ENCODE measurements at regions not wholly inside any gene's neighbourhood (a gene's known extent, or its start where the extent isn't known, plus 50 kb on each side); places are given as distances from the start of the nearest gene placed in this dataset.

DNA sequence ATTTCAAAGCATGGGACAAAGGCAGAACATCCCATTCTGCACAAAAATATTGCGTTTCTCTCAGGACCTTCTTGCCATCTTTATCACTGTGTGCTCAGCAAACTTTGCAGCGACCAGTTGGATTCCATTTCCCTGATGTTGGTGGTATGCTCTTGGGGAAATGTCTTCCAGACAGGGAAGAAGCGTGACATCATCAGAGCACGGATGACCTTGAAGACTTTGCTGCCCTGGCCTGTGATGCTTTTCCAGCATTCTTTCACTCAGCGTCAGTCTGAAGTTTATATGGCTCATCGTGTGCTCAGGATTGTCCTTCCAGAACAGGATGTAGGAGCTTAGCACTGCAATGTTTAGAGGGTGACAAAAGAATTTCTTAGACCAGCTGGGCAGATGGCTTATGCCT is 131.4 kb upstream of the F3 start:
- no peak for TF ChIP-seq EZH2phosphoT487 (IDR thresholded peaks at IDR 0.05; ENCODE audit: borderline replicate concordance)
- no peak overlapping the region for H2AFZ ChIP-seq (ENCODE audit: low read length)
- no peaks in the 10 kb centered on the region for H3K79me2 ChIP-seq (ENCODE audit: insufficient read depth, low read length)
- H3K4me1 ChIP-seq (ENCODE audit: insufficient read depth, low read length, poor library complexity, severe bottlenecking), result peaks cover 21% of the 10 kb centered on the region
- H3K36me3 ChIP-seq (ENCODE audit: insufficient read depth, low read length), result no peaks in the 10 kb centered on the region
- H3K9me3 ChIP-seq (ENCODE audit: insufficient read depth, low read depth, low read length), result no peaks in the 10 kb centered on the region
- H3F3A ChIP-seq (ENCODE audit: low read depth), result no peaks in the 10 kb centered on the region
- H3K27me3 ChIP-seq (ENCODE audit: insufficient read depth, low read length, poor library complexity, severe bottlenecking), result no peaks in the 10 kb centered on the region
- H3K9me2 ChIP-seq (replicated peaks; ENCODE audit: low read depth, low read length), result no peaks in the 10 kb centered on the region
- H4K20me1 ChIP-seq (ENCODE audit: insufficient read depth, low read length, poor library complexity, severe bottlenecking), result no peaks in the 10 kb centered on the region
- no peak overlapping the region for H3K9ac ChIP-seq (ENCODE audit: low read depth, low read length, poor library complexity, severe bottlenecking)
- H3K4me3 ChIP-seq (ENCODE audit: low read length, poor library complexity, severe bottlenecking), result no peak overlapping the region
- H3K4me2 ChIP-seq (ENCODE audit: low read depth, low read length, poor library complexity, severe bottlenecking), result no peak overlapping the region

DNA sequence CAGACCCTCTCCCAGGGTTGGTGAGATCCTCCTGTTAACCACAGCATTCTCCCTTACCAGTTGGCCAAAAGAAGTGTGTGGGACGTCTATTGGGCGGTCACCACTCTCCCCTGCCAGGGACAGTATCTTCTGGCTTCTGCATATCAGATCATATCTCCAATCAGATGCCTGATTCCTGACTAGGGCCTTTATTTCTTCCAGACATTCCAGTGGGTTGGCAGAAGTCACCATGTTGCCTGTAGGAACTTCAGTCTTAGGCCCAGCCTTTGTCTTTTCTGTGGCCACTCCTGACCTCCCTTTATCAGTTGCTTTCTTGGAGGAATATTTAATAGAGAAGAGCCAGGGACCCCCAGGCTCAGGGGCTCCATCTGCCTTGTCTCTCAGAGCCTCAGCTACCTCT is 130.4 kb upstream of the F3 start:
- H3K4me1 ChIP-seq (ENCODE audit: insufficient read depth, low read length, poor library complexity, severe bottlenecking), result peaks cover 26% of the 10 kb centered on the region

DNA sequence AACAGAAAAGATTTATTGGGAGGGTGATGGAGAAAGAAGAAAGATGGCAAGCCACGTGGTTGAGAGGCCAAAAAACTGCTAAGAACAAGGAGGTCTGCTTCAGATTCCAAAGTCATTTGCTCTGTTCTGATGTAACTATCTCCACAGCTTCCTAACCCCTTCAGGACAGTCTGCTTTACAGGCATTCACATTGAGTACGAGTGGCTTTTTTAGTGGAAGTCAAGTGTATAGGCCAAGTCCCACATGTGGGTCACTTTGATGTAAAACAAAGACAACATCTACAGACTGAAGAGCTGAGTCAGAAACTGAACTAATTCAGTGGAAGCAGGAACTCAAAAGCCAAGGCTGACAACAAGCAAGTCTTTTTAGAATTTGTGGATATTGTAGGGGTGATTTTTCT is 128.7 kb upstream of the F3 start:
- peaks cover 37% of the 10 kb centered on the region for H3K4me1 ChIP-seq (ENCODE audit: insufficient read depth, low read length, poor library complexity, severe bottlenecking)
- no peaks in the 10 kb centered on the region for H3K9me2 ChIP-seq (replicated peaks; ENCODE audit: low read depth, low read length)
- H3K9me3 ChIP-seq (ENCODE audit: insufficient read depth, low read depth, low read length), result no peaks in the 10 kb centered on the region
- H3K9ac ChIP-seq (ENCODE audit: low read depth, low read length, poor library complexity, severe bottlenecking), result no peak overlapping the region
- no peak overlapping the region for H2AFZ ChIP-seq (ENCODE audit: low read length)
- no peaks in the 10 kb centered on the region for H3K27me3 ChIP-seq (ENCODE audit: insufficient read depth, low read length, poor library complexity, severe bottlenecking)
- no peaks in the 10 kb centered on the region for H3F3A ChIP-seq (ENCODE audit: low read depth)
- H3K36me3 ChIP-seq (ENCODE audit: insufficient read depth, low read length), result no peaks in the 10 kb centered on the region
- H3K4me3 ChIP-seq (ENCODE audit: low read length, poor library complexity, severe bottlenecking), result no peak overlapping the region
- no peak overlapping the region for H3K4me2 ChIP-seq (ENCODE audit: low read depth, low read length, poor library complexity, severe bottlenecking)
- H3K79me2 ChIP-seq (ENCODE audit: insufficient read depth, low read length), result no peaks in the 10 kb centered on the region
- TF ChIP-seq, protein P1, sequence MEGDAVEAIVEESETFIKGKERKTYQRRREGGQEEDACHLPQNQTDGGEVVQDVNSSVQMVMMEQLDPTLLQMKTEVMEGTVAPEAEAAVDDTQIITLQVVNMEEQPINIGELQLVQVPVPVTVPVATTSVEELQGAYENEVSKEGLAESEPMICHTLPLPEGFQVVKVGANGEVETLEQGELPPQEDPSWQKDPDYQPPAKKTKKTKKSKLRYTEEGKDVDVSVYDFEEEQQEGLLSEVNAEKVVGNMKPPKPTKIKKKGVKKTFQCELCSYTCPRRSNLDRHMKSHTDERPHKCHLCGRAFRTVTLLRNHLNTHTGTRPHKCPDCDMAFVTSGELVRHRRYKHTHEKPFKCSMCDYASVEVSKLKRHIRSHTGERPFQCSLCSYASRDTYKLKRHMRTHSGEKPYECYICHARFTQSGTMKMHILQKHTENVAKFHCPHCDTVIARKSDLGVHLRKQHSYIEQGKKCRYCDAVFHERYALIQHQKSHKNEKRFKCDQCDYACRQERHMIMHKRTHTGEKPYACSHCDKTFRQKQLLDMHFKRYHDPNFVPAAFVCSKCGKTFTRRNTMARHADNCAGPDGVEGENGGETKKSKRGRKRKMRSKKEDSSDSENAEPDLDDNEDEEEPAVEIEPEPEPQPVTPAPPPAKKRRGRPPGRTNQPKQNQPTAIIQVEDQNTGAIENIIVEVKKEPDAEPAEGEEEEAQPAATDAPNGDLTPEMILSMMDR (conservative IDR thresholded peaks at IDR 0.05; ENCODE audit: low read length), result no peak
- TF ChIP-seq EZH2phosphoT487 (IDR thresholded peaks at IDR 0.05; ENCODE audit: borderline replicate concordance), result no peak
- no peaks in the 10 kb centered on the region for H4K20me1 ChIP-seq (ENCODE audit: insufficient read depth, low read length, poor library complexity, severe bottlenecking)

More for the DNA sequence above, 130.4 kb upstream of the F3 start:
- Histone ChIP-seq H3K9me2 (replicated peaks; ENCODE audit: low read depth, low read length) (no peaks in the 10 kb centered on the region), H3F3A (ENCODE audit: low read depth) (no peaks in the 10 kb centered on the region), H3K4me3 (ENCODE audit: low read length, poor library complexity, severe bottlenecking) (no peak overlapping the region), H3K27me3 (ENCODE audit: insufficient read depth, low read length, poor library complexity, severe bottlenecking) (no peaks in the 10 kb centered on the region), H3K36me3 (ENCODE audit: insufficient read depth, low read length) (no peaks in the 10 kb centered on the region), H3K4me2 (ENCODE audit: low read depth, low read length, poor library complexity, severe bottlenecking) (no peak overlapping the region), H4K20me1 (ENCODE audit: insufficient read depth, low read length, poor library complexity, severe bottlenecking) (no peaks in the 10 kb centered on the region), H3K79me2 (ENCODE audit: insufficient read depth, low read length) (no peaks in the 10 kb centered on the region), H3K9ac (ENCODE audit: low read depth, low read length, poor library complexity, severe bottlenecking) (no peak overlapping the region), H3K9me3 (ENCODE audit: insufficient read depth, low read depth, low read length) (no peaks in the 10 kb centered on the region), H2AFZ (ENCODE audit: low read length) (no peak overlapping the region)
- TF ChIP-seq, protein P1 (conservative IDR thresholded peaks at IDR 0.05; ENCODE audit: low read length), result no peak
- no peak for TF ChIP-seq EZH2phosphoT487 (IDR thresholded peaks at IDR 0.05; ENCODE audit: borderline replicate concordance)

DNA sequence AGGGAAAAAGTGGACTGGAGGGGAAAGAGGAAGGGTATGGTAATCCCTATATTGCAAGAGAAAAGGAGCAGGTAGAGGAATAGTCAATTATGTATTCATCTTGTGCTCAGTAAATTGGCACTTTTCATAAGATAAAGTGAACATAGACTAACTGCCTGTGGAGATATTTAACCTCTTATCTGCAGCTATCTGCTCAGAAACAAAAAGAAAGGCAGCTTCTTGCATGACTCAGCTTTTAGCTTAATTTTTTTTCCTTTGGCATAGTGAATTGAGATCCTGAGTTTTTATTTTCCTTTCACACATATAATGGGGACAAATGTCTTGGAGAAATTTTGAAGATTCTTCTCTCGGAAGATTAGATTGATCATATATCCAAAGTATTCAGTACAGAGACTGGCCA is 127.6 kb upstream of the F3 start:
- Histone ChIP-seq H3K9ac (ENCODE audit: low read depth, low read length, poor library complexity, severe bottlenecking) (no peak overlapping the region), H2AFZ (ENCODE audit: low read length) (no peak overlapping the region), H3K79me2 (ENCODE audit: insufficient read depth, low read length) (no peaks in the 10 kb centered on the region), H3K4me3 (ENCODE audit: low read length, poor library complexity, severe bottlenecking) (no peak overlapping the region), H4K20me1 (ENCODE audit: insufficient read depth, low read length, poor library complexity, severe bottlenecking) (no peaks in the 10 kb centered on the region), H3F3A (ENCODE audit: low read depth) (no peaks in the 10 kb centered on the region), H3K27me3 (ENCODE audit: insufficient read depth, low read length, poor library complexity, severe bottlenecking) (no peaks in the 10 kb centered on the region), H3K9me2 (replicated peaks; ENCODE audit: low read depth, low read length) (no peaks in the 10 kb centered on the region), H3K36me3 (ENCODE audit: insufficient read depth, low read length) (no peaks in the 10 kb centered on the region), H3K4me2 (ENCODE audit: low read depth, low read length, poor library complexity, severe bottlenecking) (peak overlapping the region; percentile 0), H3K9me3 (ENCODE audit: insufficient read depth, low read depth, low read length) (no peaks in the 10 kb centered on the region), H3K4me1 (ENCODE audit: insufficient read depth, low read length, poor library complexity, severe bottlenecking) (peaks cover 30% of the 10 kb centered on the region)
- TF ChIP-seq EZH2phosphoT487 (IDR thresholded peaks at IDR 0.05; ENCODE audit: borderline replicate concordance), result no peak
- TF ChIP-seq, protein P1 (conservative IDR thresholded peaks at IDR 0.05; ENCODE audit: low read length), result no peak
